ENCODE measurements at regions not wholly inside any gene's neighbourhood (a gene's known extent, or its start where the extent isn't known, plus 50 kb on each side); places are given as distances from the start of the nearest gene placed in this dataset.

GRCh38 chr17:79411419-79411818, 199.4 kb downstream of the RBFOX3 start:
- Histone ChIP-seq H3K27ac (ENCODE audit: low read depth, low read length) (no peak overlapping the region), H3K9me3 (ENCODE audit: control insufficient read depth in 2 of 3, low read length in 3 of 3) (no peaks in the 10 kb centered on the region), H3K36me3 (ENCODE audit: control insufficient read depth in 2 of 3, insufficient read depth in 3 of 3, low read length in 3 of 3) (no peaks in the 10 kb centered on the region), H3K4me3 (ENCODE audit: low read length) (no peak overlapping the region), H3K4me1 (ENCODE audit: control insufficient read depth in 2 of 2, insufficient read depth in 2 of 2, low read length in 2 of 2) (no peaks in the 10 kb centered on the region), H3K27me3 (ENCODE audit: control insufficient read depth in 2 of 2, insufficient read depth in 2 of 2, low read length in 2 of 2) (no peaks in the 10 kb centered on the region)
- ChIA-PET CTCF (no interaction called here), POLR2A (interaction anchor here (1.9 kb wide), 1 partner anchor 10 kb away, joined by 4 read pairs; no protein-coding TSS in a partner anchor)
- Mint-ChIP-seq H3K9me3 (no peaks in the 10 kb centered on the region), H3K27ac (no peak overlapping the region), H3K4me1 (no peaks in the 10 kb centered on the region), H3K4me3 (no peak overlapping the region), H3K36me3 (no peaks in the 10 kb centered on the region), H3K27me3 (peaks cover 17 to 40% (median 26%) of the 10 kb centered on the region in 5 donors)
- intact Hi-C loops (cut with micrococcal nuclease), result no loop called here
- DNase-seq (no peak), ATAC-seq (no peak)

GRCh38 chr17:79410681-79411080, 200.2 kb downstream of the RBFOX3 start:
- POLR2A ChIA-PET, result interaction anchor here (1.9 kb wide), 1 partner anchor 9 kb away, joined by 4 read pairs; no protein-coding TSS in a partner anchor
- no peak for ATAC-seq
- Mint-ChIP-seq H3K27ac (no peak overlapping the region), H3K4me1 (no peaks in the 10 kb centered on the region), H3K9me3 (peaks cover 0 to 3% (median 0%) of the 10 kb centered on the region in 11 donors), H3K36me3 (peaks cover 0 to 4% (median 0%) of the 10 kb centered on the region in 5 donors), H3K4me3 (no peak overlapping the region), H3K27me3 (peaks cover 24 to 43% (median 33%) of the 10 kb centered on the region in 5 donors)
- CTCF ChIA-PET, result interaction anchor here (1.0 kb wide), 1 partner anchor 17 kb away, joined by 3 read pairs; no protein-coding TSS in a partner anchor
- Histone ChIP-seq H3K9me3 (ENCODE audit: control insufficient read depth in 2 of 3, low read length in 3 of 3) (no peaks in the 10 kb centered on the region), H3K36me3 (ENCODE audit: control insufficient read depth in 2 of 3, insufficient read depth in 3 of 3, low read length in 3 of 3) (no peaks in the 10 kb centered on the region), H3K4me1 (ENCODE audit: control insufficient read depth in 2 of 2, insufficient read depth in 2 of 2, low read length in 2 of 2) (no peaks in the 10 kb centered on the region), H3K4me3 (ENCODE audit: low read length) (no peak overlapping the region), H3K27ac (ENCODE audit: low read depth, low read length) (no peak overlapping the region), H3K27me3 (ENCODE audit: control insufficient read depth in 2 of 2, insufficient read depth in 2 of 2, low read length in 2 of 2) (no peaks in the 10 kb centered on the region)
- intact Hi-C loops (cut with micrococcal nuclease), result no loop called here
- no peak for DNase-seq

- H3K27me3 Mint-ChIP-seq, result peaks cover 31 to 53% (median 46%) of the 10 kb centered on the region in 5 donors
- Histone ChIP-seq H3K36me3 (ENCODE audit: control insufficient read depth in 2 of 3, insufficient read depth in 3 of 3, low read length in 3 of 3) (no peaks in the 10 kb centered on the region), H3K4me1 (ENCODE audit: control insufficient read depth in 2 of 2, insufficient read depth in 2 of 2, low read length in 2 of 2) (no peaks in the 10 kb centered on the region), H3K27me3 (ENCODE audit: control insufficient read depth in 2 of 2, insufficient read depth in 2 of 2, low read length in 2 of 2) (no peaks in the 10 kb centered on the region), H3K4me3 (ENCODE audit: low read length) (no peak overlapping the region), H3K27ac (ENCODE audit: low read depth, low read length) (no peak overlapping the region), H3K9me3 (ENCODE audit: control insufficient read depth in 2 of 3, low read length in 3 of 3) (no peaks in the 10 kb centered on the region)
- no peak for ATAC-seq
- no peak overlapping the region for H3K27ac Mint-ChIP-seq
- no peak overlapping the region for H3K4me3 Mint-ChIP-seq
- ChIA-PET CTCF (no interaction called here), POLR2A (no interaction called here)
- DNase-seq, result no peak
- intact Hi-C loops (cut with micrococcal nuclease), result no loop called here
- H3K4me1 Mint-ChIP-seq, result no peaks in the 10 kb centered on the region
- H3K9me3 Mint-ChIP-seq, result peaks cover 0 to 3% (median 0%) of the 10 kb centered on the region in 11 donors
- peaks cover 0 to 4% (median 0%) of the 10 kb centered on the region in 5 donors for H3K36me3 Mint-ChIP-seq
Measured at GRCh38 chr17:79408251-79408650, 202.6 kb downstream of the RBFOX3 start.

GRCh38 chr17:79407385-79407784, 203.5 kb downstream of the RBFOX3 start:
- Mint-ChIP-seq H3K4me3 (no peak overlapping the region), H3K4me1 (no peaks in the 10 kb centered on the region), H3K9me3 (peaks cover 0 to 3% (median 0%) of the 10 kb centered on the region in 11 donors), H3K27ac (no peak overlapping the region), H3K36me3 (peaks cover 0 to 4% (median 0%) of the 10 kb centered on the region in 5 donors), H3K27me3 (peaks cover 31 to 53% (median 46%) of the 10 kb centered on the region in 5 donors)
- POLR2A ChIA-PET, result no interaction called here
- H3K27ac ChIP-seq (ENCODE audit: low read depth, low read length), result no peak overlapping the region
- no peaks in the 10 kb centered on the region for H3K27me3 ChIP-seq (ENCODE audit: control insufficient read depth in 2 of 2, insufficient read depth in 2 of 2, low read length in 2 of 2)
- H3K4me1 ChIP-seq (ENCODE audit: control insufficient read depth in 2 of 2, insufficient read depth in 2 of 2, low read length in 2 of 2), result no peaks in the 10 kb centered on the region
- CTCF ChIA-PET, result no interaction called here
- no peaks in the 10 kb centered on the region for H3K9me3 ChIP-seq (ENCODE audit: control insufficient read depth in 2 of 3, low read length in 3 of 3)
- H3K36me3 ChIP-seq (ENCODE audit: control insufficient read depth in 2 of 3, insufficient read depth in 3 of 3, low read length in 3 of 3), result no peaks in the 10 kb centered on the region
- H3K4me3 ChIP-seq (ENCODE audit: low read length), result no peak overlapping the region
- ATAC-seq (no peak), DNase-seq (no peak)
- intact Hi-C loops (cut with micrococcal nuclease), result no loop called here

GRCh38 chr17:79406316-79406715, 204.5 kb downstream of the RBFOX3 start:
- ChIA-PET CTCF (interaction anchor here (0.6 kb wide), 1 partner anchor 49 kb away, joined by 3 read pairs; no protein-coding TSS in a partner anchor), POLR2A (no interaction called here)
- ATAC-seq (no peak), DNase-seq (no peak)
- Mint-ChIP-seq H3K9me3 (peaks cover 0 to 3% (median 0%) of the 10 kb centered on the region in 11 donors), H3K4me1 (peaks cover 2 to 3% (median 2%) of the 10 kb centered on the region in 7 donors), H3K27ac (no peak overlapping the region), H3K4me3 (no peak overlapping the region), H3K36me3 (peaks cover 0 to 4% (median 0%) of the 10 kb centered on the region in 5 donors), H3K27me3 (peaks cover 32 to 60% (median 46%) of the 10 kb centered on the region in 5 donors)
- intact Hi-C loops (cut with micrococcal nuclease), result no loop called here
- Histone ChIP-seq H3K4me3 (ENCODE audit: low read length) (no peak overlapping the region), H3K4me1 (ENCODE audit: control insufficient read depth in 2 of 2, insufficient read depth in 2 of 2, low read length in 2 of 2) (peaks cover 0 to 1% of the 10 kb centered on the region in 2 donors), H3K9me3 (ENCODE audit: control insufficient read depth in 2 of 3, low read length in 3 of 3) (no peaks in the 10 kb centered on the region), H3K27me3 (ENCODE audit: control insufficient read depth in 2 of 2, insufficient read depth in 2 of 2, low read length in 2 of 2) (no peaks in the 10 kb centered on the region), H3K27ac (ENCODE audit: low read depth, low read length) (no peak overlapping the region), H3K36me3 (ENCODE audit: control insufficient read depth in 2 of 3, insufficient read depth in 3 of 3, low read length in 3 of 3) (no peaks in the 10 kb centered on the region)

- no peak overlapping the region for H3K4me3 ChIP-seq (ENCODE audit: low read length)
- Mint-ChIP-seq H3K27ac (no peak overlapping the region), H3K4me1 (peaks cover 7 to 8% (median 7%) of the 10 kb centered on the region in 7 donors), H3K27me3 (peaks cover 37 to 65% (median 50%) of the 10 kb centered on the region in 5 donors), H3K36me3 (peaks cover 0 to 4% (median 0%) of the 10 kb centered on the region in 5 donors), H3K4me3 (no peak overlapping the region), H3K9me3 (peaks cover 0 to 3% (median 0%) of the 10 kb centered on the region in 11 donors)
- DNase-seq, result no peak
- H3K9me3 ChIP-seq (ENCODE audit: control insufficient read depth in 2 of 3, low read length in 3 of 3), result no peaks in the 10 kb centered on the region
- CTCF ChIA-PET, result interaction anchor here (0.6 kb wide), 1 partner anchor 48 kb away, joined by 3 read pairs; no protein-coding TSS in a partner anchor
- H3K27ac ChIP-seq (ENCODE audit: low read depth, low read length), result no peak overlapping the region
- intact Hi-C loops (cut with micrococcal nuclease), result no loop called here
- H3K4me1 ChIP-seq (ENCODE audit: control insufficient read depth in 2 of 2, insufficient read depth in 2 of 2, low read length in 2 of 2), result peaks cover 2 to 3% of the 10 kb centered on the region in 2 donors
- H3K36me3 ChIP-seq (ENCODE audit: control insufficient read depth in 2 of 3, insufficient read depth in 3 of 3, low read length in 3 of 3), result no peaks in the 10 kb centered on the region
- POLR2A ChIA-PET, result no interaction called here
- no peaks in the 10 kb centered on the region for H3K27me3 ChIP-seq (ENCODE audit: control insufficient read depth in 2 of 2, insufficient read depth in 2 of 2, low read length in 2 of 2)
- ATAC-seq, result no peak
Measured at GRCh38 chr17:79405823-79406222, 205.0 kb downstream of the RBFOX3 start.

Data from naive thymus-derived CD4-positive, alpha-beta T cell (primary cell).